RCC 7860 (cell line): ENCODE measurements at regions not wholly inside any gene's neighbourhood (a gene's known extent, or its start where the extent isn't known, plus 50 kb on each side); places are given as distances from the start of the nearest gene placed in this dataset.

ENCODE experiments used
- DNase-seq: peaks from one replicate; pipeline ENCODE4 v3.0.0-alpha.2; 2015; ENCODE audit warnings: low spot score
- FAIRE-seq: peaks from 2 replicates; lab custom pipeline; 2012; peaks lifted over from hg19 to GRCh38; lab: Jason Lieb, UNC

DNA sequence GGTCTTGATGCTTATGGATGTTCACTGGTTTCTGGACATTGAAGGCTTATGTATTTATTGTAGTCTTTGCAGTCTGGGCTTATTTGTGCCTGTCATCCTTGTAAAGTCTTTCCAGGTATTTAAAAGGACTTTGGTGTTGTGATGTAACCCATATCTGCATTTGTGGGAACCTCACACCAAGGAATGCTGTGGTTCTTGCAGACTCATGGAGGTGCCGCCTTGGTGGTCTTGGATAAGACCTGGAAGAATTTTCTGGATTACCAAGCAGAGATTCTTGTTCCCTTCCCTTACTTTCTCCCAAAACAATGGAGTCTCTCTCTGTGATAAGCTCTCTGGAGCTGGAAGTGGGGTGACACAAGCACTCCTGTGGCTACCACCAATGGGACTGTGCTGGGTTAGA lies 363.5 kb upstream of the NECTIN3 start:
- FAIRE-seq = no peak
- DNase-seq = no peak

DNA sequence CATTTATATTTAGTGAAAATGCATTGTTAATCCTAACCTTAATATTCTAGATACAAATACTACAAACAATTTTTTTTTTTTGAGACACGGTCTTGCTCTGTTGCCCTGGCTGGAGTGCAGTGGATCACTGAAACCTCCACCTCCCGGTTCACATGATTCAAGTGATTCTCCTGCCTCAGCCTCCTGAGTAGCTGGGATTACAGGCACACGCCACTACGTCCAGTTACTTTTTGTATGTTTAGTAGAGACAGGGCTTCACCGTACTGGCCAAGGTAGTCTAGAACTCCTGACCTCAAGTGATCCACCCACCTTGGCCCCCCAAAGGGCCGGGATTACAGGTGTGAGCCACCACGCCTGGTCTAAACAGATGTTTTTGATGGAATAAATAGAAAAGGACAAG lies 361.5 kb upstream of the NECTIN3 start:
- FAIRE-seq (no peak), DNase-seq (no peak)

DNA sequence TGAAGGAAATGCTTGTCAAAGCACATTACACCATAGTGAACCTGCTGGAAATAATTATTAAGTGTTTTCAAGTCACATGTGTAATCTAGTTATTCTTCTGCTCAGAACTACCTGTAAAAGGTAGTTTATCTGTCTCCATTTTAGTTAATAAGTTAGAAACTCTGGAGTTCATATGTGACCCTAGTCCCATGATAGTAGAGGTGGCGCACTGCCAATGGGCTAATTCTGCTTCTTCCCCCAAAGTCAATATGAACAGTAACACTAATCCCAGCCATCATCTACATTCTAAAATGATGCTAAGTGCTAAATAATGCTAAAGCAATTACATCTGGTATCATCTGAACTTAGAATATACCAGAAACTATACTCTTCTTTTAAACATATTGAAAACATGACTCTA lies 361.0 kb upstream of the NECTIN3 start:
- FAIRE-seq (no peak), DNase-seq (no peak)

DNA sequence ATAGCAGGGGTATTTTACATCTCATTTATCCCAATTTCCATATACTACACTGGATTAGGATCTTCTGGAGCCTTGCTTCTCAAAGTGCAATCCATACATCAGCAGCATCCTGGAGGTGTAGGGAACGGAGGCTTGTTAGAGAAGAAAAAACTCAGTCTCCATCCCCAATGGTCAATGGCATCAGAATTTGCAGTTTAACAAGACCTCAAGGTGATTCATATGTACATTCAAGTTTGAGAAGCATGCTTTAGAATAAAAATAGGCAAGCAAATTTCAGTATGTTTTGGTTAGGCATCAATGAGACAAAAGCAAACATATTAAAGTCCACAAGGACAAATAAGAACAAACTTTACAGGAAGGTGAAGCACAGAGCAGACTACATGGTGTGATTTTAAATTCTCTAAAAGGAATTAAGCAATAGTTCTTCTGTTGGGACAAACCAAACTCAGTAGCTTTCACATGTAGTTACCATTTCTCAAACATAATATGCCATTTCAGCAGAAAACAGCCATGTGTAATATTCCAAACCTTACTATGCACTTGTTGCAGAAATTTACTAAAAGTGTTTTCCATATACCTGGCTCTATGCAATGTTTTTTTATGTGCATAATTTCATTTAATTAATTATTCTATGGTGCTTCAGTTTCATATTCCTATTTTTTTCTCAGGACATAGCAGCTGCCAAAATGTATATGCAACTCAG lies 360.3 kb upstream of the NECTIN3 start:
- no peak for DNase-seq
- FAIRE-seq = no peak

DNA sequence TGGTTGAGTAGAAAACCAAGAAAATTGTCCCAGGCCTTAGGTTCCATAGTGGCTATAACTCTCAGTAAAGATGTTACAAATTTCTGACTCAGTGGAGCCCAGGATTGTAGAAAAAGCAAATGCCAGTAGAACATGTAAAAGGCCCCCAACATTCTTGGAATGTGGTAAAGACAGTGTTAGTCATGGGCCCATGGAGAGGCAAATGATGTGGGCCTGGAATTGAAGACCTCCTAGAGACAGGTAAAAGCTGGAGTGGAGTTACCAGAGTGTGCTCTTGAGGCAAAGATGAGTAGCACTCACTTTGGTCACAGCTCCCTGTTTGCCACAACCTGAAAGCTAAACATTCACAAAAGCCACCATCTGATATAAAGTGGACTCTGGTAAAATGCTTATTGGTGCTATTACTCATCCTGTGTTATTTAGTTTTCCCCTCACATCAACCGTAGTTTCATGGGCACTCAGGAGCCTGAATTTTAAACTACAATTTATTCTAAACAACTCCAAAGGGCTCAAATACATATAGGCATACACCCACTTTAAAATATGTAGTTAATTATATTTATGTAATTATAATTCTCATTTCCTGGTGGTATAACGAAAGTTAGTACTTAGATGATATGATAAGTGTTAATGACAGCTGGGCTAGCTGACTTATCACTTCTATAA lies 359.6 kb upstream of the NECTIN3 start:
- FAIRE-seq = peak; percentile 47
- DNase-seq = peak; percentile 37

DNA sequence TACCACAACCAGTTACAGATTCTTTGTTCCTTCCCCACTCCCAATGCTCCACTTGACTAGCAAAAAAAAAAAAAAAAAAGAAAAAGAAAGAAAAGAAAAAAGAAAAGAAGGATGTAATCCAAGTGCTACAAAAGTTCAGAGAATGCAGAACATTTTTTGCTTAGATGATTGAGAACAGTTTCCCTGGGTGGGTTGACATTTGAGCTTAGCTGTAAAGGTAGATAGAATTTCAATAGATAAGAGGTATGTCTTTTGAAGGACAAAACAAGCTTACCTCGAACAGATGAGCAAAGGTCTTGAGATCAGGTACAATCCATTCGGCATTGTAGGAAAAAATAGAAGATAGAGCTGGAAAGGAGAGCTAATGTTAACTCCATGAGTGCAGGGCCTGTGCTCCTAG lies 344.6 kb upstream of the NECTIN3 start:
- DNase-seq = no peak
- FAIRE-seq = no peak

DNA sequence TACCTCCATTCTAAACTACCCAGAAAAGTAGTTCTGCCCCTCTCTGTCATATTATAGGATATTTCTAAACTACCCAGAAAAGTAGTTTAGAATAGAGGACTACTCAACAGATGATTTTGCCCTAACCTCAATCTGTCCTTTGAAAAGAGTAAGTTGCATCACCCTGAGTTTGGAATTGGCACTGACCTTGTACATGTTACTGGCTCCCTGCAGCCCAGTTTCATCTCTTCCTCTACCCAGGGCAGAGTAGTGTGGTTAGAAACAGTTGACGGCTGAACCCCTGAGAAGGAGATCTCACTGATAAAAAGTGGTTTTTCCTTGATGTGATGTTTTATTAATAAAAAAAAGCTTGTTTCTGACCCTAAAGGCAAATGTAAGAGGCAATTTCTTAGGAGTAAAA lies 340.5 kb upstream of the NECTIN3 start:
- no peak for FAIRE-seq
- no peak for DNase-seq

DNA sequence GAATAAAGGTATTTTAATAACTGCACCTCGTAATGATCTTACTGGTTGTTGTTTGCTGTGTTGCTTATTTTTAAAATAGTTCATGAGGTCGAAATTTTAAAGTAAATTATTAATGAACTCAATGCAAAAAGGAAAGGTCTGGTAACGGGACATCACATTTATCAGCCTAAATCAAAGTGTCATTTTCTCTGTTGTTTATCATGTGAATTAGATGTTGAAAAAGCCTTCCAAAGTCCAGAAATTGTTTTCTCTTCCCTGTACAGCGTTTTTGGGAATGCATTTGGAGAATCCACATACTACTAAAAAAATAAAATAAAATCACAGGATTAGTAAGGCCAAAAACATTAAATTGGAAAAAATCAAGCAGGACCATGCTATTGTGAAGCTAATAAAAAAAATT lies 339.2 kb upstream of the NECTIN3 start:
- DNase-seq (no peak), FAIRE-seq (no peak)

DNA sequence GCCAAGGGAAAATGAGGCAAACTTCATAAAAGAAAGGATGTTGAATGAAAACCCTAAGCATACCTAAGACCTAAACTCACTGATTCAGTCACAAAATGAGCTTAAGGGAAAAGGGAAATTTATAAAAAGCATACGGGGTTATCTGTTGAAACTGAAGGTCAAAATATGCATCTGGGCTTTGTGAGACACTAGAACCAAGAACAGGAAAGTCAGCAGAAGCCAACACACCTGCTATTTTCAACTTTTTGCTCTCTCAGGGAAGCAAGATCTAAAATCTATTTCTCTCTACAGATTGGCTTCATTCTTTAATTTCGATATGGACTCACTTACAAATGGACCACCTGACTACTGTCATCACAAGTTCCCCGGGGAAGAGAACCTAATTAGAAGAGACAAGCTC lies 338.6 kb upstream of the NECTIN3 start:
- FAIRE-seq = no peak

DNA sequence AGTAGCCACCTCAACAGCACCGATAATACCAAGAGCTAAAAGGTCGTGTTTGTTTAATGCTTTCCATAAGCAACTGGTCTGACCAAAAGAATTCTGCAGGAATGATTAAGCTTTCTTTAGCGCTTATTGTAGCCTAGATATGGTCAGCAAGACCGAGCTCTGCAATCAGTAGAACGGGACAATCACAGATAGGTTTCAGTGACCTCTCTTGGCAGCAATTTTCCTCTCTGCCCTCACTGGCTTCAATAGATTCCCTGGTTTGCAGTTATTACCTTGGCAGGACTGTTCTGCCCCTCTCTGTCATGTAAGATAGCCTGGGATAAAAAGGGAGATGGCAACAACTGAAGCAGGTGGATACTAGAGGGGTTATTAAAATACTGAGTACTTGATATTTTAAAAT lies 337.1 kb upstream of the NECTIN3 start:
- FAIRE-seq = no peak
- no peak for DNase-seq

More for the DNA sequence above, 338.6 kb upstream of the NECTIN3 start:
- DNase-seq = no peak

DNA sequence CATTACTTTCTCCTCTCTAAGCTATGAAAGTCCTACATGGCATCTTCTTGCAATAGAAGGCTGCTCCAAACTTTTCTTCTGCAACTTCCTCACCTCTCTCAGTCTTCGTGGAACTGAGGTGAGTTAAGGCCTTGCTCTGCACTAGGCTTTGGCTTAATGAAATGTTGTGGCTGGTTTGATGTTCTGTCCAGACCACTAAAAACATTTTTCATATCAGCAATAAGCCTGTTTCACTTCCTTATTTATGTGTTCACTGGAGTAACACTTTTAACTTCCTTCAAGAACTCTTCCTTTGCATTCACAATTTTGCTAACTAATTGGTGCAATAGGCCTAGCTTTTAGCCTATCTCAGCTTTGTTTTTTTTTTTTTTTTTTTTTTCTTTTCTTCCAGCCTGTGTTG lies 335.3 kb upstream of the NECTIN3 start:
- DNase-seq (no peak), FAIRE-seq (no peak)

DNA sequence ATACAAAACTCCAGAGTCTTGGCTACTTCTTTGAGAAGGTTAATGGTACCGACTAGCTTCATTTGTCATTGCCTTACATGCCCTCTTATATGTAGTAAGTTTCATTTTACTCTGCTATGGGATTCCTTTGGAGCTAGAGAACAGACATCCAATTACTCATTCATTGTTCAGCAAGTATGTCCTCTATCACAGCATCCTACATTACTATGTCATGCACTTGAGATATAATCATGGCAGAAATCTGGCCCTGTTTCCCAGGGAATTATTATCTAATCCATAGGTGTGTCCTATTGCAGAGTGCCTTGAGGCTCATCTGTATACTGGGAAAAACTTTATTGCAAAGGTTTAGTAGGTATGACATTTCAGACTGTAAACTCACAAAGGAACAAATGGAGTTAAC lies 333.1 kb upstream of the NECTIN3 start:
- no peak for DNase-seq

DNA sequence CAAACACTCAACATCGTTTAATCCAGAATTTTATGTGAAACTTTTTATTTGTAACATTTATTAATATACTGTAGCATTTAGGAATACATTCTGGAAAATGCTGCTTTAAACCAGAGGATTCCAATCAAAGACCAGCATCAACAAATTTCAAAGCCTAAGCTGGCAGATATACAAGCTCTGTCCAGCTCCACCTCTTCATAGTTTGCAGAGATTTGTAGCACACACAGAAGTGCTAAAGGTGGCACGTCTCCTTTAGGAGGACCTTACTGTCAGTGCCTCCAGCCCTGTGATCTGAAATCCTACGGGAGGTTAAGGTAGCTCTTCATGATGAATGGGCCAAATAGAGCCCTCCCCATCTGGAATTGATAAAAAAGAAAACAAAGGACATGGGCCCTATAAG lies 329.7 kb upstream of the NECTIN3 start:
- DNase-seq (no peak), FAIRE-seq (no peak)

More for the DNA sequence above, 333.1 kb upstream of the NECTIN3 start:
- no peak for FAIRE-seq

DNA sequence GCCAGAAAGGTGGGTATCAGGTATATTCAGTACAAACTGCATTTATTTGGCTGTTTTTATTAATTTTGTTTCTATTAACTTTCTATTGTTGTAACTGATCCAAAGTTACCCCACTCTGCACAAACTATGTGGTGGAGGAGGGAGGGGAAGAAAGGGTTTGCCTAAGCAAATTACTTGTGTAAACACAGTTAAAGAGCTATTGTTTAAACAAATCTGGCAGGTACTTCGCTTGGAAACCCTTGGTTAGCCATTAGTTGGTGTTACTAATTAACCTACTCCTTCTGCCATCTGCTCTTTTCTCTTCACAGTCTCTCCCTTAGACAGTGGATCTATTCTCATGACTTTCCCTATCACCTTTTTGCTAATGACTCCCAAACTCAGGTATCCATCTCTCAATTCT lies 328.4 kb upstream of the NECTIN3 start:
- DNase-seq (peak; percentile 22), FAIRE-seq (peak; percentile 75)

DNA sequence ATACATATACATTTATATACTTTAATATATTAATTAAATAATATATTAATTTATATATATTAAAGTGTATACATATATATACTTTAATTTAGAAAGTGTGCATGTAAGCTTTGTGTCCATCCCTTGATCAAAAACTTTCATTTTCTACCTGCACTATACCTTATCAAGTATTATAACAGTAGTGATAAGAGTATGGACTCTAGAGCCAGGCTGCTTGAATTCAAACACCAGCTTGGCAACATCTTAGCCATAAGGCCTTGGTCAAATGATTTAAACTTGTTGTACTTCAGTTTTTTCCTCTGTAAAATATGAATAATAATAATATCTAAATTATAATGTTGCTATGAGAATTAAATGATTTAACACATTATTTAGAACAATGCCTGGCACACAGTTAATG lies 327.6 kb upstream of the NECTIN3 start:
- FAIRE-seq = no peak
- DNase-seq = no peak

DNA sequence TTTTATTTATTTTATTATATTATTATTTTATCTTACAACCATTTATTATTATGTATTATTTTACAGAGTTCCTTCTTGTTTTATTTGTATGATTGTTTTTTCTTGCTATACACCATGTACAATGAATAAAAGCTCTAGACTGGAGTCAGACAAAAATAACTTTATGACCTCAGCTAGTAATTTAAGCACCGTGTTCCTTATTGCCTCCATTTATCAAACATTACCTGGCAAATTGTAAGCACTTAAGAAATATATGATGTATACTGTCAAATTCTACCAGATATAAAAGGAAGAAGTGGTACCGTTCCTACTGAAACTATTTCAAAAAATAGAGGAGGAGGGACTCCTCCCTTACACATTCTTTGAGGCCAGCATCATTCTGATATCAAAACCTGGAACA lies 326.9 kb upstream of the NECTIN3 start:
- DNase-seq (no peak), FAIRE-seq (no peak)

DNA sequence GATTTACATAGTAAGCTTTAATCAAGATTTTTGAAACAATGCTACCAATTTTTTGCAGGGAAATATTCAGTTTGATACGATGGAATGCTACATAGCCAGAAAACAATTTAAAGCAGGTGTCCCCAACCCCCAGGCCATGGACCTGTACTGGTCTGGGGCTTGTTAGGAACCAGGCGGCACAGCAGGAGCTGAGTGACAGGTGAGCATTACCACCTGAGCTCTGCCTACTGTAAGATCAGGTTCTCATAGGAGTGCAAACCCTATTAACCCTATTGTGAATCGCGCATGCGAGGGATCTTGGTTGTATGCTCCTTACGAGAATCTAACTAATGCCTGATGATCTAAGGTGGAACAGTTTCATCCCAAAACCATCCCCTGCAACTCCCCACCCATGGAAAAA lies 322.6 kb upstream of the NECTIN3 start:
- DNase-seq = no peak
- no peak for FAIRE-seq

DNA sequence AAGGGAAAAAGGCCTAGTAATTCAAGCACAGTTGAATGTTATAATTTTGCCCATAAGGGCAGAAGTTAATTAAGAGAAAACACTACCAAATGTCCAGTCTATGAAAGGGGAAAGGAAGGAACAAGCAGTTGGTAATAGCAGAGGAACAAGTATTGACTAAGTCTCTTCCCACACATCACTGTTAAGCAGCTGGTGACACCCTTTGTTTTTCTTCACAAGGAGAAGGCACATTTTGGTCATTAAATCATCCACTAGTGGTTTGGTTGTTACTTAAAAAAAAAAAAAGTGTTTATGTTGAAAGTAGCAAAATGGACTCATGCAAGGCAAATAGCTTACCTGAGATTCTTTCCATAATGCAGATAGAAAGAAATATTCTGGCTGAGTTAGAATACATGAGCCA lies 321.4 kb upstream of the NECTIN3 start:
- DNase-seq (no peak), FAIRE-seq (no peak)

DNA sequence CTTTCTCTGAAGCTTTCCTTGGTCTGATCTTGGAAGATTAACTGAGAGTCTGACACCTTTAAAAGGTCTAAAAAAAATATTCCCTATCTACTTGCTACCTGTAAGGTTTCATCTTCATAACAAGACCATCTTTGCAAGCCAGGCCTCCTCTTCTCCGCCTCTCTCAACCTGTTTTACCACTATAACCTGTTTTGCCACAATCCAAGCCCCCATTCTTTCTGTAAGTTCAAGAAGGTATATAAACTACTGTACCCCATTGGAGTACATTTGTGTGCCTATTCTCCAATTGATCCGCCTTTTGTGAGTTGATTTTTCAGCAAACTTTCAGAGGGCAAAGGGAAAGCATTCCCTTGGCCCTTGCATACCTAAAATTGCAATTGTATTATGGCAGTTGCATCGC lies 319.3 kb upstream of the NECTIN3 start:
- DNase-seq = no peak
- FAIRE-seq = no peak

DNA sequence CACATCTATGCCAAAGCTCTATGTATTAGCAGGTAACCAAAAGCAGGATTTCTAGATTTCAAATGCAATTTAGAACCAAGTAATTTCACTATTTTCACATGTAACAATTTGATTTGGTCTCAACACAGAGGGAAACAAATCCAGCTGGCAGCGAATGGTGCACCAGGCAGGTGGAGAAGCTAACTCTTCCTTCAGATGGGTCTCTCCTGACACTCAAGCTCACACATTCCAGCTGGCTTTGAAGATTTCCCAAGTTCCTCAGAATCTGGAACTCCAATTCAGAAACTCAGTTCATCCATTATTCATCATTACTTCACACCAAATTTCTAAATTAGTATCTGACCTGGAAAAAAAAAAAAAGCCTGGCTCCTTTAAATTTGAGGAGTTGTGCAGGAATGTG lies 318.1 kb upstream of the NECTIN3 start:
- DNase-seq = no peak
- FAIRE-seq = no peak

DNA sequence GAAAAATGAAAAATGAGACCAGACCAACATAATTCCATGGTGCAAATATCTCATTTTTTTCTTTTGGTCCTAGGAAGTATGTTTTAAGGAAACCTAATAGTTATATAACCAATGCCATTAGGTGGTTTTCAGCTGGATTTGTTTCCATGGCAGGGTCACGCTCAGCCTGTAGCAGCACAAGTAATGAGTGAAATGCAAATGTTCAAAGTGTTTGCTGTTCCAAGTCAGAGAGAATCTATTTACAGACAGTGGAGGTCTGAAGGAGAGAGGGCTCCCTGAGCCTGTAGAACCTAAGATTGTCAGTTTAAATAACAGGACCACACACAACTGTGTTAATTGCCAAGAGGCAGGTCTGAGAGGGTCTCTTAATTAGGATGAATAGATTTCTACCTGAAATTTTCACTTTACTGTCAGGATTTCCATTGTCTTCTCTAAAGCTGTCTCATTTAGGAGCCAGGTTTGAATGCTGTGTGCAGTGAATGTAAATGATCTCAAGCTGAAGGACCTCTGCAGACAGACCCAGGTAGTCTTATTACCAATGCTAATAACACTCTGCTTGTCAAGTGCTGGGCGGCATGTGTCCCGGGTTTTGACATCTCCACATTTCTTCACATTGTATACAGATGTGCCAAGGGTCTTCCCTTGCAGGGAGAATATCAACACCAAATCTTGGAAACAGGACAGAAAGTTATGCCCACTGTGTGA lies 317.3 kb upstream of the NECTIN3 start:
- FAIRE-seq (no peak), DNase-seq (no peak)

DNA sequence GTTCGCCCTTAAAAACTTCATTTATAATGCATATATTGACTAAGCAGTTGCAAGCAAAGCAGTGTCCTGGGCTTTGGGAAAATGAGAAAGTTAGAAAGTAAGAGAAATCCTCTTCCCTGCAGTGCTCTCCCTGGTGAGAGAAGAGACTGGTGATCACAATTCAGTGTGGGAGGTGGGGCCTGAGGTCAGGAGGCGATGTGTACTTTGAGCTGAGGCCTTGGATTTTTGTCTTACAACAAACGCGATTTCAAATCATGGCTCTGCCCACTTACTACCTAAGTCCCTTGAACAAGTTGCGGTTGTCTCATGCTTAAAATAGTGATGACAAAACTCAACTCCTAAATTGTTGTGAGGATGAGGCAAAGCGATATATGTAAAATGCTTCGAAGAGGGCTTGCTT lies 316.3 kb upstream of the NECTIN3 start:
- no peak for FAIRE-seq
- no peak for DNase-seq
